GM10266 (cell line): ENCODE measurements at regions not wholly inside any gene's neighbourhood (a gene's known extent, or its start where the extent isn't known, plus 50 kb on each side); places are given as distances from the start of the nearest gene placed in this dataset.

Experiments
- DNase-seq: peaks from one replicate; pipeline ENCODE4 v3.0.0; 2012; ENCODE audit errors: extremely low spot score
- CTCF ChIP-seq: IDR thresholded peaks from 2 replicates; pipeline ENCODE4 v1.5.1; 2012; ENCODE audit warnings: mild to moderate bottlenecking, low read depth; ENCODE audit not compliant: control insufficient read depth, insufficient read depth; ENCODE audit errors: missing control alignments

- TF ChIP-seq CTCF = no peak
Observed at GRCh38 chr2:121869873-121870272, 114.4 kb downstream of the TSN start.

GRCh38 chr2:121872651-121873050 is 117.2 kb downstream of the TSN start:
- no peak for DNase-seq
- TF ChIP-seq CTCF = no peak

More at GRCh38 chr2:121869873-121870272, 114.4 kb downstream of the TSN start:
- no peak for DNase-seq

- no peak for DNase-seq
- TF ChIP-seq CTCF = no peak
Observed at GRCh38 chr2:121873864-121874263, 118.4 kb downstream of the TSN start.

- no peak for DNase-seq
- no peak for TF ChIP-seq CTCF
Observed at GRCh38 chr2:121875585-121876185, 120.2 kb downstream of the TSN start.

GRCh38 chr2:121877366-121877765 is 121.9 kb downstream of the TSN start:
- no peak for DNase-seq
- no peak for TF ChIP-seq CTCF

- no peak for TF ChIP-seq CTCF
- DNase-seq = no peak
Observed at GRCh38 chr2:121880283-121880682, 124.8 kb downstream of the TSN start.

- TF ChIP-seq CTCF = no peak
- DNase-seq = no peak
Observed at GRCh38 chr2:121881038-121881437, 125.6 kb downstream of the TSN start.
